ENCODE measurements at regions not wholly inside any gene's neighbourhood (a gene's known extent, or its start where the extent isn't known, plus 50 kb on each side); places are given as distances from the start of the nearest gene placed in this dataset.

GRCh38 chr22:48362721-48363404 is 1464.8 kb downstream of the BRD1 start:
- no peak for DNase-seq (ENCODE audit: low read depth)
- no peak for TF ChIP-seq CTCF (conservative IDR thresholded peaks at IDR 0.05; ENCODE audit: low read depth, low read length)
- no peak overlapping the region for H3K4me3 ChIP-seq (ENCODE audit: low read depth, low read length)

- DNase-seq (ENCODE audit: low read depth) = no peak
- H3K4me3 ChIP-seq (ENCODE audit: low read depth, low read length) = no peak overlapping the region
- TF ChIP-seq CTCF (conservative IDR thresholded peaks at IDR 0.05; ENCODE audit: low read depth, low read length) = no peak
Measured at GRCh38 chr22:48361099-48361639, 1466.5 kb downstream of the BRD1 start.

- no peak for TF ChIP-seq CTCF (conservative IDR thresholded peaks at IDR 0.05; ENCODE audit: low read depth, low read length)
- DNase-seq (ENCODE audit: low read depth) = no peak
- no peak overlapping the region for H3K4me3 ChIP-seq (ENCODE audit: low read depth, low read length)
Measured at GRCh38 chr22:48359613-48359965, 1468.1 kb downstream of the BRD1 start.

- TF ChIP-seq CTCF (conservative IDR thresholded peaks at IDR 0.05; ENCODE audit: low read depth, low read length) = no peak
- no peak for DNase-seq (ENCODE audit: low read depth)
- H3K4me3 ChIP-seq (ENCODE audit: low read depth, low read length) = no peak overlapping the region
Measured at GRCh38 chr22:48358886-48359612, 1468.6 kb downstream of the BRD1 start.

GRCh38 chr22:48357961-48358360 is 1469.7 kb downstream of the BRD1 start:
- no peak overlapping the region for H3K4me3 ChIP-seq (ENCODE audit: low read depth, low read length)
- no peak for TF ChIP-seq CTCF (conservative IDR thresholded peaks at IDR 0.05; ENCODE audit: low read depth, low read length)
- DNase-seq (ENCODE audit: low read depth) = no peak

GRCh38 chr22:48357196-48357595 is 1470.5 kb downstream of the BRD1 start:
- DNase-seq (ENCODE audit: low read depth) = no peak

More at GRCh38 chr22:48357196-48357595, 1470.5 kb downstream of the BRD1 start:
- H3K4me3 ChIP-seq (ENCODE audit: low read depth, low read length) = no peak overlapping the region
- no peak for TF ChIP-seq CTCF (conservative IDR thresholded peaks at IDR 0.05; ENCODE audit: low read depth, low read length)
